Neural progenitor cell (in vitro differentiated cells): ENCODE measurements at regions not wholly inside any gene's neighbourhood (a gene's known extent, or its start where the extent isn't known, plus 50 kb on each side); places are given as distances from the start of the nearest gene placed in this dataset.

Source experiments
- CTCF ChIP-seq: fragments of 200-600 bp; sonication (generic); IDR thresholded peaks from 2 replicates; pipeline ENCODE4 v1.5.1; 2017; ENCODE audit warnings: antibody characterized with exemption, mild to moderate bottlenecking
- EZH2phosphoT487 ChIP-seq: fragments of 200-600 bp; sonication (generic); IDR thresholded peaks from 2 replicates; pipeline ENCODE4 v1.6.1; 2017; ENCODE audit warnings: antibody characterized with exemption

GRCh38 chrX:7698248-7698647, 144.7 kb upstream of the VCX start:
- no peak for TF ChIP-seq EZH2phosphoT487
- no peak for TF ChIP-seq CTCF
